ENCODE measurements at regions not wholly inside any gene's neighbourhood (a gene's known extent, or its start where the extent isn't known, plus 50 kb on each side); places are given as distances from the start of the nearest gene placed in this dataset.

DNA sequence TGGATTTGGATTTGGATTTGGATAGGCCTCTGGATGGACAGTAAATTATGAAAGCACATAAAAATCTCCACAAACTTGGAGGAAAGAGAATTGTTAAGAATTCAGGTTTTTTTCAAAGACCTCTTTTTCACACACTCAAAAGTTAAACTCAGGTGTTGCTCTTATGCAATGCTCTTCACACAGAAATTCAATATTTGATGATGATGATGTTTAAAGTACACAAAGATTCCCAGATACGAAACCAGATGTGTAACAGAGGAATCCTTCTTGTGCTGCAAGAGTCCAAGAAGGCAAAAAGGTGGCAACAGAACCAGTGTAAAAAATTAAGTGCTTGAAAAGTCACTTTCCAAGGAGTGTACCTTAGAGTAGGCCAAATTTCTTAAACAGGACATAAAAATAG is 75.8 kb upstream of the SPATS2L start:
- TF ChIP-seq ZNF331 (CRISPR knock-in tag; IDR thresholded peaks at IDR 0.05; ENCODE audit: low read depth), result no peak
- TF ChIP-seq JUNB (IDR thresholded peaks at IDR 0.05; ENCODE audit: unreplicated experiment), result no peak
- TF ChIP-seq, protein P1, sequence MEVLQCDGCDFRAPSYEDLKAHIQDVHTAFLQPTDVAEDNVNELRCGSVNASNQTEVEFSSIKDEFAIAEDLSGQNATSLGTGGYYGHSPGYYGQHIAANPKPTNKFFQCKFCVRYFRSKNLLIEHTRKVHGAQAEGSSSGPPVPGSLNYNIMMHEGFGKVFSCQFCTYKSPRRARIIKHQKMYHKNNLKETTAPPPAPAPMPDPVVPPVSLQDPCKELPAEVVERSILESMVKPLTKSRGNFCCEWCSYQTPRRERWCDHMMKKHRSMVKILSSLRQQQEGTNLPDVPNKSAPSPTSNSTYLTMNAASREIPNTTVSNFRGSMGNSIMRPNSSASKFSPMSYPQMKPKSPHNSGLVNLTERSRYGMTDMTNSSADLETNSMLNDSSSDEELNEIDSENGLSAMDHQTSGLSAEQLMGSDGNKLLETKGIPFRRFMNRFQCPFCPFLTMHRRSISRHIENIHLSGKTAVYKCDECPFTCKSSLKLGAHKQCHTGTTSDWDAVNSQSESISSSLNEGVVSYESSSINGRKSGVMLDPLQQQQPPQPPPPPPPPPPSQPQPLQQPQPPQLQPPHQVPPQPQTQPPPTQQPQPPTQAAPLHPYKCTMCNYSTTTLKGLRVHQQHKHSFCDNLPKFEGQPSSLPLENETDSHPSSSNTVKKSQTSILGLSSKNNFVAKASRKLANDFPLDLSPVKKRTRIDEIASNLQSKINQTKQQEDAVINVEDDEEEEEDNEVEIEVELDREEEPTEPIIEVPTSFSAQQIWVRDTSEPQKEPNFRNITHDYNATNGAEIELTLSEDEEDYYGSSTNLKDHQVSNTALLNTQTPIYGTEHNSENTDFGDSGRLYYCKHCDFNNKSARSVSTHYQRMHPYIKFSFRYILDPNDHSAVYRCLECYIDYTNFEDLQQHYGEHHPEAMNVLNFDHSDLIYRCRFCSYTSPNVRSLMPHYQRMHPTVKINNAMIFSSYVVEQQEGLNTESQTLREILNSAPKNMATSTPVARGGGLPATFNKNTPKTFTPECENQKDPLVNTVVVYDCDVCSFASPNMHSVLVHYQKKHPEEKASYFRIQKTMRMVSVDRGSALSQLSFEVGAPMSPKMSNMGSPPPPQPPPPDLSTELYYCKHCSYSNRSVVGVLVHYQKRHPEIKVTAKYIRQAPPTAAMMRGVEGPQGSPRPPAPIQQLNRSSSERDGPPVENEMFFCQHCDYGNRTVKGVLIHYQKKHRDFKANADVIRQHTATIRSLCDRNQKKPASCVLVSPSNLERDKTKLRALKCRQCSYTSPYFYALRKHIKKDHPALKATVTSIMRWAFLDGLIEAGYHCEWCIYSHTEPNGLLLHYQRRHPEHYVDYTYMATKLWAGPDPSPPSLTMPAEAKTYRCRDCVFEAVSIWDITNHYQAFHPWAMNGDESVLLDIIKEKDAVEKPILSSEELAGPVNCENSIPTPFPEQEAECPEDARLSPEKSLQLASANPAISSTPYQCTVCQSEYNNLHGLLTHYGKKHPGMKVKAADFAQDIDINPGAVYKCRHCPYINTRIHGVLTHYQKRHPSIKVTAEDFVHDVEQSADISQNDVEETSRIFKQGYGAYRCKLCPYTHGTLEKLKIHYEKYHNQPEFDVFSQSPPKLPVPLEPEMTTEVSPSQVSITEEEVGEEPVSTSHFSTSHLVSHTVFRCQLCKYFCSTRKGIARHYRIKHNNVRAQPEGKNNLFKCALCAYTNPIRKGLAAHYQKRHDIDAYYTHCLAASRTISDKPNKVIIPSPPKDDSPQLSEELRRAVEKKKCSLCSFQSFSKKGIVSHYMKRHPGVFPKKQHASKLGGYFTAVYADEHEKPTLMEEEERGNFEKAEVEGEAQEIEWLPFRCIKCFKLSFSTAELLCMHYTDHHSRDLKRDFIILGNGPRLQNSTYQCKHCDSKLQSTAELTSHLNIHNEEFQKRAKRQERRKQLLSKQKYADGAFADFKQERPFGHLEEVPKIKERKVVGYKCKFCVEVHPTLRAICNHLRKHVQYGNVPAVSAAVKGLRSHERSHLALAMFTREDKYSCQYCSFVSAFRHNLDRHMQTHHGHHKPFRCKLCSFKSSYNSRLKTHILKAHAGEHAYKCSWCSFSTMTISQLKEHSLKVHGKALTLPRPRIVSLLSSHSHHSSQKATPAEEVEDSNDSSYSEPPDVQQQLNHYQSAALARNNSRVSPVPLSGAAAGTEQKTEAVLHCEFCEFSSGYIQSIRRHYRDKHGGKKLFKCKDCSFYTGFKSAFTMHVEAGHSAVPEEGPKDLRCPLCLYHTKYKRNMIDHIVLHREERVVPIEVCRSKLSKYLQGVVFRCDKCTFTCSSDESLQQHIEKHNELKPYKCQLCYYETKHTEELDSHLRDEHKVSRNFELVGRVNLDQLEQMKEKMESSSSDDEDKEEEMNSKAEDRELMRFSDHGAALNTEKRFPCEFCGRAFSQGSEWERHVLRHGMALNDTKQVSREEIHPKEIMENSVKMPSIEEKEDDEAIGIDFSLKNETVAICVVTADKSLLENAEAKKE (CRISPR knock-in tag; IDR thresholded peaks at IDR 0.05), result no peak
- DNase-seq (ENCODE audit: low spot score), result no peak
- H3K36me3 Mint-ChIP-seq (ENCODE audit: low read depth), result peaks cover 7% of the 10 kb centered on the region; the same call in 2 of the 3 replicates
- no peak for ATAC-seq
- no peaks in the 10 kb centered on the region for H3K4me1 ChIP-seq (ENCODE audit: insufficient read depth)
- no peaks in the 10 kb centered on the region for H3K9me3 Mint-ChIP-seq
- H3K4me3 Mint-ChIP-seq, result no peak overlapping the region
- no peak overlapping the region for H3K27ac Mint-ChIP-seq
- no peak overlapping the region for H3K27ac ChIP-seq (ENCODE audit: low read depth)
- no peak overlapping the region for H3K4me3 ChIP-seq
- no peaks in the 10 kb centered on the region for H3K36me3 ChIP-seq (ENCODE audit: insufficient read depth)
- no peaks in the 10 kb centered on the region for H3K4me1 Mint-ChIP-seq
- peaks cover 7% of the 10 kb centered on the region; the same call in 1 of the 2 replicates for H3K9me2 ChIP-seq (ENCODE audit: insufficient read depth)
- H3F3A ChIP-seq (replicated peaks; ENCODE audit: low read depth), result no peaks in the 10 kb centered on the region
- peak overlapping the region; percentile 86; the same call in 1 of the 2 replicates for H2AFZ ChIP-seq
- no peak overlapping the region for H3K4me2 ChIP-seq
- no peaks in the 10 kb centered on the region for H4K20me1 ChIP-seq (replicated peaks; ENCODE audit: insufficient read depth)
- H3K27me3 ChIP-seq (ENCODE audit: insufficient read depth), result no peaks in the 10 kb centered on the region
- H3K27me3 Mint-ChIP-seq (ENCODE audit: insufficient read depth, low read depth, poor library complexity), result no peaks in the 10 kb centered on the region
- no peaks in the 10 kb centered on the region for H3K79me2 ChIP-seq (replicated peaks; ENCODE audit: insufficient read depth)

DNA sequence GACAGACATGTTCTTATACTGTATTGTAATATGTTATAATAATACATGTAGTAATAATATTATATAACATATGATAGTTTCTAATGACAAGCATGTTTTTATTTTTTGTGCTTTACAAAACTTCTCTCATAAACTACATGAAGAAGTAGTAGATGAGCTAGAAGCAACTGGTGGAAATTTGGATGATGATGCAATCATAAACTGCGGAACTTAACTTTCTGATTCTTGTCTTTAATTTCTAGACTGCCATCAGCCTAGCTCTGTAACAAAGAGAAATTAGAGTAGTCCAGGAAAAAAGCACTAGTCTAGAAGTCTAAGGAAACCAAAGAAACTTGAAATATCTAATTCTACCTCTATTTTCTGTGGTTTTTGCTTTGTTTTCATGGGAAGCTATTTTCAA is 71.0 kb upstream of the SPATS2L start:
- Histone ChIP-seq H3K27ac (ENCODE audit: low read depth) (no peak overlapping the region), H3K79me2 (replicated peaks; ENCODE audit: insufficient read depth) (no peaks in the 10 kb centered on the region), H3K4me2 (no peak overlapping the region), H3F3A (replicated peaks; ENCODE audit: low read depth) (no peaks in the 10 kb centered on the region), H3K4me3 (no peak overlapping the region), H4K20me1 (replicated peaks; ENCODE audit: insufficient read depth) (no peaks in the 10 kb centered on the region), H3K4me1 (ENCODE audit: insufficient read depth) (no peaks in the 10 kb centered on the region), H3K36me3 (ENCODE audit: insufficient read depth) (no peaks in the 10 kb centered on the region), H2AFZ (no peak overlapping the region), H3K9me2 (ENCODE audit: insufficient read depth) (peaks cover 22% of the 10 kb centered on the region; the same call in 1 of the 2 replicates), H3K27me3 (ENCODE audit: insufficient read depth) (no peaks in the 10 kb centered on the region)
- H3K36me3 Mint-ChIP-seq (ENCODE audit: low read depth), result peaks cover 7% of the 10 kb centered on the region; the same call in 2 of the 3 replicates
- no peak for DNase-seq (ENCODE audit: low spot score)
- no peak overlapping the region for H3K27ac Mint-ChIP-seq
- no peaks in the 10 kb centered on the region for H3K9me3 Mint-ChIP-seq
- H3K4me3 Mint-ChIP-seq, result no peak overlapping the region
- ATAC-seq, result no peak
- H3K27me3 Mint-ChIP-seq (ENCODE audit: insufficient read depth, low read depth, poor library complexity), result no peaks in the 10 kb centered on the region
- H3K4me1 Mint-ChIP-seq, result peaks cover 4% of the 10 kb centered on the region; the same call in 2 of the 3 replicates
- TF ChIP-seq JUNB (IDR thresholded peaks at IDR 0.05; ENCODE audit: unreplicated experiment) (no peak), NANOG (IDR thresholded peaks at IDR 0.05; ENCODE audit: borderline replicate concordance) (no peak), POLR2AphosphoS5 (IDR thresholded peaks at IDR 0.05; ENCODE audit: low read depth) (no peak), CREB1 (CRISPR knock-in tag; IDR thresholded peaks at IDR 0.05; ENCODE audit: low read depth) (no peak), ZNF331 (CRISPR knock-in tag; IDR thresholded peaks at IDR 0.05; ENCODE audit: low read depth) (no peak), STAT1 (IDR thresholded peaks at IDR 0.05; ENCODE audit: unreplicated experiment) (no peak)
- TF ChIP-seq, protein P1 (CRISPR knock-in tag; IDR thresholded peaks at IDR 0.05), result no peak

Data from GM23338 (cell line).